HG02798 (cell line): ENCODE measurements at regions not wholly inside any gene's neighbourhood (a gene's known extent, or its start where the extent isn't known, plus 50 kb on each side); places are given as distances from the start of the nearest gene placed in this dataset.

Experiments used
- ATAC-seq: cut with Tn5 transposase; IDR thresholded peaks from one replicate; pipeline ENCODE4 v1.9.1; 2021; ENCODE audit warnings: mild to moderate bottlenecking; ENCODE audit not compliant: unreplicated experiment, poor library complexity

DNA sequence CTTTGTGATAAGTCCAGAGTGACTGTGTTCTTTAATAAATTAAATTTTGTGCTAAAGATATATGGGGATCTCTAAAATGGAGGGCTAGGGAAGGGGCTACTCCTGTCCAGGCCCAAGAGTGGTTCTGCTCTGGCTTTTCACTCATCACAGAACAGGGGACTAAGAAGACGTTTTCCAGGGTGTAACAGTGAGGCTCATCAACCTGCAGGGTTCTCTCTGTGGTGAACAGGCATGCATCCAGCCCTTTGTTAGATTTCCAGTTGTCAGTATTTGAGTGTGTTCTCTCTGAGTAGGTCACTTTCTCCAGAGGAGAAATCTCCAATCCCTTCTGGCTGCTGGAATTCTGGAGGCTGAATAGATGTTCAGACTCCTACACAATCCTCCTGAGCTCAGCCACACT is 408.9 kb downstream of the PLCL1 start:
- no peak for ATAC-seq

DNA sequence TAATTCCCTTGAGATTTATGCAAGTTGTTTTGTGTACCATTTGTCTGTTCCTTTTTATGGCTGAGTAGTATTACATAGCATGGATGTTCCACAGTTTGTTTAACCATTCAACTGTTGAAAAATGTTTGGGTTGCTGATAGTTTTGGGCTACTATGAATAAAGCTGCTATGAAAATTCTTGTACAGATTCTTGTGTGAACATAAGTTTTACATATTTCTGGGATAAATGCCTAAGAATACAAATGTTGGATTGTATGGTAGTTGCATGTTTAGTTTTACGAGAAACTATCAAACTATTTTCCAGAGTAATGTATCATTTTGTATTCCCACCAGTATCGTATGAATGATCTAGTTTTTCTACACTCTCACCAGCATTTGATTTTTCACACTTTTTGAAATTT is 407.3 kb downstream of the PLCL1 start:
- no peak for ATAC-seq

DNA sequence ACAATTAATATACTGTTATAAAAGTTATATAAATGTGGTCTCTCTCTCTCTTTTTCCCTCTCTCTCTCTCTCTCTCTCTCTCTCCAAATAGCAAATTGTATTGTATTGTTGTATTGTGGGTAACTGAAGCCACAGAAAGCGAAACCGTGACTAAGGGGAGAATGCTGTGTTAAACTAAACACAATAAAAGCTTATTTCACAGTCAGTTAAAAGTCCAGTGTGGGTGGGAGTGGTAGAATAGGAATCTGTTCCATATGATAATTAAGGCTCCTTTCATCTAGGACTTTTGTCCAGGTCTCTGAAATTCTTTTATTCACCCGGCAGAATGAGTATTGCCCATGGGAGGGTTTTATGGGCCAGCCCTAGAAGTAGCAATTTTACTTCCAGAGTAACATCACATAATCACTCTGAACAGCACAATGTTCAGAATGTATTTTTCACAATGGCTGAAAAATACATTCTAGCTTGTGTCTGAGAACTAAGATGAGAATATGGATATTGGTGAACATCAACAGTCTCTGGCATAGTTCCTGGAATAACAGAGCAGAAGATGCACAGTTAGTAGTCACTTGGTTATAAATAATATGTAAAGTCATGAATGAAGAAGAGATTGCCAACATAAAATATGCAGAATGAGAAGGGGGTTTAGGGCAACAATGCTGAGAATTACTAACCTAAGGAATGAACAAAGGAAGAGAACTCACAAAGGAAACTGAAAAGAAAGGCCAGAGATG is 399.1 kb downstream of the PLCL1 start:
- peak; percentile 43 for ATAC-seq
